Lung (tissue), 11 donors: ENCODE measurements at regions not wholly inside any gene's neighbourhood (a gene's known extent, or its start where the extent isn't known, plus 50 kb on each side); places are given as distances from the start of the nearest gene placed in this dataset.

Source experiments
- ATAC-seq: fragments of 200-7000 bp; cut with Tn5 transposase; one replicate; pipeline ENCODE4 v1.9.1; 2020; ENCODE audit warnings: moderate number of reproducible peaks; ENCODE audit not compliant: insufficient read depth, low FRiP score
- DNase-seq, 3 donors: peaks; one replicate each; pipeline ENCODE4 v3.0.0-alpha.2; 2013 to 2017
- H3K27ac ChIP-seq, 2 donors: one replicate each; pipeline ENCODE4 v1.5.1; 2013; ENCODE audit warnings: mild to moderate bottlenecking in 2 of 2, moderate library complexity in 2 of 2, control low read depth in 1 of 2, inconsistent platforms in 1 of 2, low read depth in 1 of 2, low read length in 1 of 2
- H3K27me3 ChIP-seq, 3 donors: one replicate each; pipeline ENCODE4 v1.5.1; 2013; ENCODE audit warnings: low read length in 2 of 3; ENCODE audit not compliant: control insufficient read depth in 3 of 3, insufficient read depth in 3 of 3
- H3K36me3 ChIP-seq, 4 donors: one replicate each; pipeline ENCODE4 v1.5.1; 2013; ENCODE audit warnings: low read length in 4 of 4, mild to moderate bottlenecking in 1 of 4, moderate library complexity in 1 of 4; ENCODE audit not compliant: control insufficient read depth in 4 of 4, insufficient read depth in 4 of 4
- H3K4me1 ChIP-seq, 5 donors: one replicate each; pipeline ENCODE4 v1.5.1; 2013; ENCODE audit warnings: low read length in 5 of 5, mild to moderate bottlenecking in 2 of 5, moderate library complexity in 1 of 5; ENCODE audit not compliant: control insufficient read depth in 5 of 5, insufficient read depth in 5 of 5
- H3K4me3 ChIP-seq: one replicate; pipeline ENCODE4 v1.5.1; 2013; ENCODE audit warnings: mild to moderate bottlenecking, control low read depth, moderate library complexity
- H3K9ac ChIP-seq, 2 donors: one replicate each; pipeline ENCODE4 v1.5.1; 2013; ENCODE audit warnings: low read length in 2 of 2, control low read depth in 1 of 2; ENCODE audit not compliant: insufficient read depth in 1 of 2
- H3K9me3 ChIP-seq, 4 donors: one replicate each; pipeline ENCODE4 v1.5.1; 2013; ENCODE audit warnings: low read length in 3 of 4, mild to moderate bottlenecking in 1 of 4, moderate library complexity in 1 of 4; ENCODE audit not compliant: control insufficient read depth in 4 of 4, insufficient read depth in 3 of 4
- WGBS, 2 donors: extraction: QIAGEN DNeasy Blood & Tissue Kit; methylation state at CpG; one replicate each; pipeline ENCODE4 v1.1.7; 2013; 5-methylcytosine and 5-hydroxymethylcytosine counted together
- TF ChIP-seq, protein P1 (sequence below): IDR thresholded peaks from 2 replicates; pipeline ENCODE4 v1.5.1; 2012; ENCODE audit warnings: mild to moderate bottlenecking; ENCODE audit errors: control extremely low read depth, extremely low read depth
- donor health status: control.
- donor health status: control.
- donor health status: Bipolar disorder and iron deficiency.
- donor health status: healthy.
- donor health status: DM: yes; HTN: yes; CAD: no.

DNA sequence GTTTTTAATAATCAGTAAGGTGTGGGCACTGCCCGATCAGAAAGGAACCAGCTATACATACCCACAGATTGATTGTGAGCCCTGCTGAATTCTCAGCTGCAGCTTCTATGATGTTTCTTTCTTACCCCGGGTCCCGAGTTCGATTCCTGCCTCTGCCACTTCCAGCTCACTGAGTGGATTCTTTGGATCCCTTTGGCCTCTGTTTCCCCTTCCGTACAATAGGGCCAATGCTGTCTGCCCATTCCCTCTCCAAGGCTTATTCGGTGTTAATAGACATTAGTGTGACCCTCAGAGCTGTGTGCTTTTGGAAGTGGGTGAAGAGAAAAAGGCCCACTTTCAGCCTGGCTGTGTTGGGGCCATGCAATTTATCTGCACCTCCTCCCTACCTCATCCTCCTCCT, 115.8 kb downstream of the IRX5 start:
- Histone ChIP-seq H3K4me1 (peaks cover 0 to 4% (median 0%) of the 10 kb centered on the region in 5 donors), H3K4me3 (no peak overlapping the region), H3K36me3 (no peaks in the 10 kb centered on the region), H3K27ac (no peak overlapping the region), H3K9me3 (no peaks in the 10 kb centered on the region), H3K9ac (no peak overlapping the region), H3K27me3 (no peaks in the 10 kb centered on the region)
- TF ChIP-seq, protein P1, sequence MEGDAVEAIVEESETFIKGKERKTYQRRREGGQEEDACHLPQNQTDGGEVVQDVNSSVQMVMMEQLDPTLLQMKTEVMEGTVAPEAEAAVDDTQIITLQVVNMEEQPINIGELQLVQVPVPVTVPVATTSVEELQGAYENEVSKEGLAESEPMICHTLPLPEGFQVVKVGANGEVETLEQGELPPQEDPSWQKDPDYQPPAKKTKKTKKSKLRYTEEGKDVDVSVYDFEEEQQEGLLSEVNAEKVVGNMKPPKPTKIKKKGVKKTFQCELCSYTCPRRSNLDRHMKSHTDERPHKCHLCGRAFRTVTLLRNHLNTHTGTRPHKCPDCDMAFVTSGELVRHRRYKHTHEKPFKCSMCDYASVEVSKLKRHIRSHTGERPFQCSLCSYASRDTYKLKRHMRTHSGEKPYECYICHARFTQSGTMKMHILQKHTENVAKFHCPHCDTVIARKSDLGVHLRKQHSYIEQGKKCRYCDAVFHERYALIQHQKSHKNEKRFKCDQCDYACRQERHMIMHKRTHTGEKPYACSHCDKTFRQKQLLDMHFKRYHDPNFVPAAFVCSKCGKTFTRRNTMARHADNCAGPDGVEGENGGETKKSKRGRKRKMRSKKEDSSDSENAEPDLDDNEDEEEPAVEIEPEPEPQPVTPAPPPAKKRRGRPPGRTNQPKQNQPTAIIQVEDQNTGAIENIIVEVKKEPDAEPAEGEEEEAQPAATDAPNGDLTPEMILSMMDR = no peak
- 95 to 96% methylated on average over 6 of the region's 6 CpGs for WGBS, 2 donors
- no peak for ATAC-seq
- DNase-seq = no peak

DNA sequence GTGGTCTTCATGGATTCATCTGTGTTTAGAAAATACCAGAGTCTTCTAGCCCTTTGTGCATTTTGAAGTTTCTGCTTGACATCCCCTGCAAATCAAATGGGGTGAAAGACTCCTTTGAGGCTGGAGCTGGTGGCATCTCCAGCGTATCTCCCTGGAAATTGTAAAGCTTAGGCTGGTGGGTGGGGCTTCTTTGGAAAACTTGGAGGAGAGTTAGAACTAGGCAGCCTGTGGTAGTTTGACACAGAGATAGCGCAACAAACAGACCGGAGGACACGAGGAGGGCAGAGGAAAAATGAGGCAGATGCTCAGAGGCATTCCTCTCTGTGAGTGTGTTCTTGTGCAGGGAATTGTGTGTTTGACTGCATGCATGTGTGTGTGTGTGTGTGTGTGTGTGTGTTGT, 116.3 kb downstream of the IRX5 start:
- Histone ChIP-seq H3K27ac (no peak overlapping the region), H3K4me3 (no peak overlapping the region), H3K9ac (no peak overlapping the region), H3K9me3 (no peaks in the 10 kb centered on the region), H3K36me3 (no peaks in the 10 kb centered on the region), H3K27me3 (no peaks in the 10 kb centered on the region), H3K4me1 (peaks cover 0 to 5% (median 0%) of the 10 kb centered on the region in 5 donors)
- TF ChIP-seq, protein P1 = no peak
- ATAC-seq (no peak), DNase-seq (no peak)
- 77 to 78% methylated on average over 4 of the region's 4 CpGs for WGBS, 2 donors

DNA sequence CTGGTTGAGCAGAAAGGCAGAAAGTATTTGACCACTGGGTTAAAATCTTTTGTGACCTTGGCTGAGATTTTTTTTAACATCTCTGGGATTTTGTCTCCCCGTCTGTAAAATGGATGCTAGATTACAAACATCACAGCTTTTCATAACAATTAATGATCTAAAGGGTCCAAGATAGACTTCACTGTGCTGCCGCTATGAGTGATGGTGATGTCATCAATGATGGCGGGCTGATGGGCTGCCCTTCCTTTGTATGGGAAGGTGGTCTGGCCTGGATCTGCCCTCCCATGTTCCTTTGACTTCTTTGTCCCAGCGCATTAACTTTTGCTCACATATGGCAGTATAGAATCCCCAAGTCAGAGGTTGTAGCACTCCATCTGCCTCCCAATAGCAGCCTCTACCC, 116.7 kb downstream of the IRX5 start:
- Histone ChIP-seq H3K27me3 (no peaks in the 10 kb centered on the region), H3K9ac (no peak overlapping the region), H3K36me3 (no peaks in the 10 kb centered on the region), H3K27ac (no peak overlapping the region), H3K4me3 (no peak overlapping the region), H3K9me3 (no peaks in the 10 kb centered on the region), H3K4me1 (peaks cover 0 to 5% (median 0%) of the 10 kb centered on the region in 5 donors)
- WGBS, 2 donors = 90 to 91% methylated on average over 4 of the region's 4 CpGs
- ATAC-seq (no peak), DNase-seq (no peak)
- TF ChIP-seq, protein P1 = no peak

DNA sequence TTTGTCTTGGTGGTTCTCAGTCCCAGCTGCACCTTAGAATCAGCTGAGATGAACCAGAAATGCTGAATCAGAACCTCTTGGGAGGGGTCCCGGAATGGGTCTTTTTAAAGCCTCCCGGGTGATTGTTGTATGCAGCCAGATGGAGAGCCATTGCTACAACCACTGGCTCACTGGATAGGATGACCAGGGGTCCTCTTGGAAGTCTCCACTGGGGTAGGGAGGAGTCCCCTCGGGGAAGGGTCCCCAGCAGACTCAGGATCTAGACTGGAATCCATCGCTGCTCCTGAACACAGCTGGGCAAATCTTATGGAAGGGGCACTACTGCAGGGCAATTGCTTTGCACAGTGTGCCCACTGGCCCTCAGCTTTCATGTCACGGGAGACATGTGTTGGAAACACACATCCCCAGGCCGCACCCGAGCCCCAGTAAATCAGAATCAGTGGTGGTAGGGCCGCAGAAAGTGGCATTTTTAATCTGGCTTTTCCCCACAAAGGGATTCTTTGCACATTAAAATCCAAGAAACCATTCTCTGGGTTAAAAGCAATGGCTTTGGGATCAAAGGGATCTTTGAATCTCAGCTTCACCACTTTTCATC, 117.3 kb downstream of the IRX5 start:
- ATAC-seq (no peak), DNase-seq (no peak)
- Histone ChIP-seq H3K27ac (no peak overlapping the region), H3K36me3 (no peaks in the 10 kb centered on the region), H3K9me3 (no peaks in the 10 kb centered on the region), H3K9ac (no peak overlapping the region), H3K27me3 (no peaks in the 10 kb centered on the region), H3K4me3 (no peak overlapping the region), H3K4me1 (peaks cover 0 to 5% (median 0%) of the 10 kb centered on the region in 5 donors)
- 81 to 88% methylated on average over 8 of the region's 8 CpGs for WGBS, 2 donors
- TF ChIP-seq, protein P1 = no peak
